Sigmoid colon (tissue), 6 donors: ENCODE measurements at regions not wholly inside any gene's neighbourhood (a gene's known extent, or its start where the extent isn't known, plus 50 kb on each side); places are given as distances from the start of the nearest gene placed in this dataset.
A peak's percentile ranks its signal among the peaks of the same experiment; 100 is the strongest.

Source experiments
- DNase-seq: peaks from one replicate; pipeline ENCODE4 v3.0.0-alpha.2; 2019
- H3K27ac ChIP-seq, 4 donors: fragments of 200-600 bp; sonication (generic); one replicate each; pipeline ENCODE4 v1.5.1; 2016 to 2019; ENCODE audit warnings: mild to moderate bottlenecking in 1 of 4
- H3K27me3 ChIP-seq, 3 donors: fragments of 200-600 bp; sonication (generic); one replicate each; pipeline ENCODE4 v1.5.1; 2019; ENCODE audit warnings: mild to moderate bottlenecking in 1 of 3
- H3K36me3 ChIP-seq, 4 donors: fragments of 200-600 bp; sonication (generic); one replicate each; pipeline ENCODE4 v1.5.1; 2016 to 2019
- H3K4me1 ChIP-seq, 4 donors: fragments of 200-600 bp; sonication (generic); one replicate each; pipeline ENCODE4 v1.5.1; 2017 to 2019
- H3K4me3 ChIP-seq, 4 donors: fragments of 200-600 bp; sonication (generic); one replicate each; pipeline ENCODE4 v1.5.1; 2017 to 2019; ENCODE audit warnings: mild to moderate bottlenecking in 2 of 4, moderate library complexity in 1 of 4
- H3K9me3 ChIP-seq, 4 donors: fragments of 200-600 bp in 3 of 4; sonication (generic) in 3 of 4; one replicate each; pipeline versions ENCODE4 v1.5.1 to v1.6.1; 2013 to 2019
- EP300 ChIP-seq, 4 donors: sonication (generic); formaldehyde crosslinking; IDR thresholded peaks; one replicate each; pipeline ENCODE4 v1.6.1; 2017; ENCODE audit warnings: antibody characterized with exemption in 4 of 4
- POLR2A ChIP-seq, 2 donors: fragments of 450-650 bp; IDR thresholded peaks; one replicate each; pipeline ENCODE4 v1.6.1; 2016; ENCODE audit warnings: antibody characterized with exemption in 2 of 2, mild to moderate bottlenecking in 2 of 2, moderate library complexity in 2 of 2
- POLR2AphosphoS5 ChIP-seq, 4 donors: sonication (generic); formaldehyde crosslinking; IDR thresholded peaks; one replicate each; pipeline ENCODE4 v1.6.1; 2017; ENCODE audit warnings: antibody characterized with exemption in 4 of 4
- WGBS, 2 donors: extraction: QIAGEN DNeasy Blood & Tissue Kit; methylation state at CpG; one replicate each; pipeline ENCODE4 v1.1.7; 2013; 5-methylcytosine and 5-hydroxymethylcytosine counted together
- intact Hi-C: fragments of 100-400 bp; cut with DNase I; formaldehyde crosslinking; loops from one replicate; pipeline ENCODE4 v1.15.1; 2023
- TF ChIP-seq, protein P1 (sequence below), 4 experiments: fragments of 450-650 bp in 3 of 4; fragments of 200-600 bp in 1 of 4; IDR thresholded peaks; one replicate each; pipeline ENCODE4 v1.5.1; 2016 to 2019; ENCODE audit warnings: antibody characterized with exemption in 4 of 4, mild to moderate bottlenecking in 3 of 4, moderate library complexity in 2 of 4
- donor health status: healthy with polysubstance abuse.
- donor health status: healthy.

GRCh38 chr2:82793711-82794435, 1665.2 kb downstream of the SUCLG1 start:
- TF ChIP-seq EP300 (IDR thresholded peaks at IDR 0.05) (no peak), POLR2AphosphoS5 (IDR thresholded peaks at IDR 0.05) (no peak), POLR2A (IDR thresholded peaks at IDR 0.05) (no peak)
- TF ChIP-seq, protein P1, sequence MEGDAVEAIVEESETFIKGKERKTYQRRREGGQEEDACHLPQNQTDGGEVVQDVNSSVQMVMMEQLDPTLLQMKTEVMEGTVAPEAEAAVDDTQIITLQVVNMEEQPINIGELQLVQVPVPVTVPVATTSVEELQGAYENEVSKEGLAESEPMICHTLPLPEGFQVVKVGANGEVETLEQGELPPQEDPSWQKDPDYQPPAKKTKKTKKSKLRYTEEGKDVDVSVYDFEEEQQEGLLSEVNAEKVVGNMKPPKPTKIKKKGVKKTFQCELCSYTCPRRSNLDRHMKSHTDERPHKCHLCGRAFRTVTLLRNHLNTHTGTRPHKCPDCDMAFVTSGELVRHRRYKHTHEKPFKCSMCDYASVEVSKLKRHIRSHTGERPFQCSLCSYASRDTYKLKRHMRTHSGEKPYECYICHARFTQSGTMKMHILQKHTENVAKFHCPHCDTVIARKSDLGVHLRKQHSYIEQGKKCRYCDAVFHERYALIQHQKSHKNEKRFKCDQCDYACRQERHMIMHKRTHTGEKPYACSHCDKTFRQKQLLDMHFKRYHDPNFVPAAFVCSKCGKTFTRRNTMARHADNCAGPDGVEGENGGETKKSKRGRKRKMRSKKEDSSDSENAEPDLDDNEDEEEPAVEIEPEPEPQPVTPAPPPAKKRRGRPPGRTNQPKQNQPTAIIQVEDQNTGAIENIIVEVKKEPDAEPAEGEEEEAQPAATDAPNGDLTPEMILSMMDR (IDR thresholded peaks at IDR 0.05) = no peak
- no peaks in the 10 kb centered on the region for H3K27me3 ChIP-seq
- no peak overlapping the region for H3K4me3 ChIP-seq
- H3K9me3 ChIP-seq = no peaks in the 10 kb centered on the region
- DNase-seq = no peak
- H3K27ac ChIP-seq = peak overlapping the region in 1 of 4 donors; percentile 47
- peaks cover 0 to 39% (median 14%) of the 10 kb centered on the region in 4 donors for H3K4me1 ChIP-seq
- intact Hi-C loops = no loop called here
- no peaks in the 10 kb centered on the region for H3K36me3 ChIP-seq
- 88 to 92% methylated on average over 3 of the region's 3 CpGs for WGBS, 2 donors

GRCh38 chr2:82792316-82792715, 1666.8 kb downstream of the SUCLG1 start:
- 84 to 90% methylated on average over 5 of the region's 5 CpGs for WGBS, 2 donors
- DNase-seq = no peak
- Histone ChIP-seq H3K27ac (no peak overlapping the region), H3K9me3 (no peaks in the 10 kb centered on the region), H3K4me3 (no peak overlapping the region), H3K4me1 (peaks cover 0 to 39% (median 14%) of the 10 kb centered on the region in 4 donors), H3K36me3 (no peaks in the 10 kb centered on the region), H3K27me3 (no peaks in the 10 kb centered on the region)
- intact Hi-C loops = no loop called here
- TF ChIP-seq POLR2A (IDR thresholded peaks at IDR 0.05) (no peak), POLR2AphosphoS5 (IDR thresholded peaks at IDR 0.05) (no peak), EP300 (IDR thresholded peaks at IDR 0.05) (no peak)
- TF ChIP-seq, protein P1 (IDR thresholded peaks at IDR 0.05) = no peak

DNA sequence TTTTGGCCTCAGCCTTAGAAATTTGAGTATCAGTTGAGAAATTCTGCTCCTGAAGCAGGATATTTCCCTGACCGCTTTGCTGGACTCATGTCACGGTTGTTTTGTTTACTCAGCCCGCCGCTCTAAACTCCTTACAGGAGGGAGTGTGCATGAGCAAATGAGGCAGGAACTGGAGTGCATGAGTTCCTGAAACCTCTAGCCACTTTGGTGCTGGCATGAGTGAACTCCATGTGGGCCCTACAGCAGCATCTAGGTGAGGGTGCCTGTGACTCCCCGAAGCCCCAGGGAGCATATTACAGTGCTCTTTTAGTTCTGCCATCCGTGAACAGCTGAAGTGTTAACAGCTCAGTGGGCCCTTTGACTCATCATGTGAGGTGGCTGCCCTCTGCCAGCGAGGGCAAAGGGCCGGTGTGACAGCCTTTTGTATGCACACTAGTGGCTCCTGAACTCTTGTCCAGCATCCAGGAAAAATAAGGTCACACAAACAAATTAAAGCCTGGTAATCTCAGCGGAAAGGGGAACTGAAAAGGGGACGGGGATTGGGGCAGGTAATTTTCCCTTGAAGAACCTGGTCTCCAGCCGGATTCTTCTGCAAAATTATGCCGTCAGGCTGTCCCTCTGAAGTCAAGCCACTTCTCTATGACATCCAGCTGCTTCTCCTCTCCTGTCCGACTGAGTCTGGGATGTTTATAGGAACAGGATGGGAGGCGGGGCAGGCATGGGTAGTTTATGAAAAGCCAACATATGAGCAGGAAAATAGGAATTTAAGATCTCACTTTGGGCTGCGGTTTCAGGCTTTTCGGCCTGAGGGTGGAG, 1668.7 kb downstream of the SUCLG1 start:
- H3K9me3 ChIP-seq = no peaks in the 10 kb centered on the region
- WGBS, 2 donors = 62 to 65% methylated on average over 16 of the region's 16 CpGs
- no peaks in the 10 kb centered on the region for H3K36me3 ChIP-seq
- H3K4me3 ChIP-seq = no peak overlapping the region
- H3K27me3 ChIP-seq = no peaks in the 10 kb centered on the region
- H3K27ac ChIP-seq = peak overlapping the region in 1 of 4 donors; percentile 33
- TF ChIP-seq EP300 (IDR thresholded peaks at IDR 0.05) (no peak), POLR2A (IDR thresholded peaks at IDR 0.05) (no peak), POLR2AphosphoS5 (IDR thresholded peaks at IDR 0.05) (no peak)
- TF ChIP-seq, protein P1 (IDR thresholded peaks at IDR 0.05) = no peak
- intact Hi-C loops = no loop called here
- peaks cover 0 to 23% (median 7%) of the 10 kb centered on the region in 4 donors for H3K4me1 ChIP-seq
- no peak for DNase-seq

- WGBS, 2 donors = 64 to 65% methylated on average over 2 of the region's 2 CpGs
Measured at GRCh38 chr2:82789851-82790205, 1669.3 kb downstream of the SUCLG1 start.

More at GRCh38 chr2:82789851-82790205, 1669.3 kb downstream of the SUCLG1 start:
- no peak for TF ChIP-seq POLR2AphosphoS5 (IDR thresholded peaks at IDR 0.05)
- TF ChIP-seq EP300 (IDR thresholded peaks at IDR 0.05) = no peak
- Histone ChIP-seq H3K4me1 (peaks cover 0 to 20% (median 6%) of the 10 kb centered on the region in 4 donors), H3K9me3 (no peaks in the 10 kb centered on the region), H3K27me3 (no peaks in the 10 kb centered on the region), H3K36me3 (no peaks in the 10 kb centered on the region), H3K27ac (peak overlapping the region in 1 of 4 donors; percentile 33), H3K4me3 (no peak overlapping the region)
- intact Hi-C loops = no loop called here
- DNase-seq = no peak
